ENCODE measurements at regions not wholly inside any gene's neighbourhood (a gene's known extent, or its start where the extent isn't known, plus 50 kb on each side); places are given as distances from the start of the nearest gene placed in this dataset.

DNA sequence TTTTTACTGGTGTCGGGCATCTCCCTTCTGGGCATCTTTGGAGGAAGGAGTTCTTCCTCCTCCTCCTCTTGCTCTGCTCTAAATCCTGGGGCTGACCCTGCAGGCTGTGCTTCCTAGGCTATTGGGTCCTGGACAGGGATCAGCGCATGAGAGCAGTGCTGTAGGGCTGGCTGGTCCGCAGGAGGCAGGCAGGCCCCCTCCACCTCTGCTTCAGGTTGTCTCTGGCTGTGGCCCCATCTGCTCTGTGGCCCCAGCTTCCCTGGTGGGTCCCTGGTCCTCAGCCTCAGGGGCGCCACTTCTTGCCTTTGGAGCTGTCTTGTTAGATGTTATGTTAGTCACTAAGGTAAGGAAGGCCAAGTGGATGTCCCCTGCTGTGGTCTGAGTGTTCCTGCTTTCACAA lies 237.3 kb upstream of the PITRM1 start:
- TF ChIP-seq, protein P1, sequence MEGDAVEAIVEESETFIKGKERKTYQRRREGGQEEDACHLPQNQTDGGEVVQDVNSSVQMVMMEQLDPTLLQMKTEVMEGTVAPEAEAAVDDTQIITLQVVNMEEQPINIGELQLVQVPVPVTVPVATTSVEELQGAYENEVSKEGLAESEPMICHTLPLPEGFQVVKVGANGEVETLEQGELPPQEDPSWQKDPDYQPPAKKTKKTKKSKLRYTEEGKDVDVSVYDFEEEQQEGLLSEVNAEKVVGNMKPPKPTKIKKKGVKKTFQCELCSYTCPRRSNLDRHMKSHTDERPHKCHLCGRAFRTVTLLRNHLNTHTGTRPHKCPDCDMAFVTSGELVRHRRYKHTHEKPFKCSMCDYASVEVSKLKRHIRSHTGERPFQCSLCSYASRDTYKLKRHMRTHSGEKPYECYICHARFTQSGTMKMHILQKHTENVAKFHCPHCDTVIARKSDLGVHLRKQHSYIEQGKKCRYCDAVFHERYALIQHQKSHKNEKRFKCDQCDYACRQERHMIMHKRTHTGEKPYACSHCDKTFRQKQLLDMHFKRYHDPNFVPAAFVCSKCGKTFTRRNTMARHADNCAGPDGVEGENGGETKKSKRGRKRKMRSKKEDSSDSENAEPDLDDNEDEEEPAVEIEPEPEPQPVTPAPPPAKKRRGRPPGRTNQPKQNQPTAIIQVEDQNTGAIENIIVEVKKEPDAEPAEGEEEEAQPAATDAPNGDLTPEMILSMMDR (IDR thresholded peaks at IDR 0.05): no peak
- TF ChIP-seq POLR2AphosphoS5 (IDR thresholded peaks at IDR 0.05): no peak
- TF ChIP-seq POLR2A (IDR thresholded peaks at IDR 0.05): no peak
- no peak for TF ChIP-seq EP300 (IDR thresholded peaks at IDR 0.05; ENCODE audit: low read depth)

Data from transverse colon (tissue), 4 donors.